ENCODE measurements at regions not wholly inside any gene's neighbourhood (a gene's known extent, or its start where the extent isn't known, plus 50 kb on each side); places are given as distances from the start of the nearest gene placed in this dataset.

- no peak overlapping the region for H4K8ac ChIP-seq (replicated peaks; ENCODE audit: insufficient read length, low read depth, low read length)
- no peak overlapping the region for H2AFZ ChIP-seq (ENCODE audit: low read length)
- no peak overlapping the region for H4K91ac ChIP-seq (ENCODE audit: insufficient read length, low read depth, low read length)
- no peak overlapping the region for H2AK5ac ChIP-seq (ENCODE audit: insufficient read length, low read length)
- H3K9ac ChIP-seq (ENCODE audit: extremely low read depth, insufficient read length, low read length): no peak overlapping the region
- Mint-ChIP-seq H3K36me3 (ENCODE audit: insufficient read depth in 1 of 3, low read depth in 3 of 3) (no peaks in the 10 kb centered on the region), H3K27me3 (ENCODE audit: low read depth) (no peaks in the 10 kb centered on the region), H3K4me3 (no peak overlapping the region), H3K27ac (no peak overlapping the region), H3K4me1 (peaks cover 4 to 9% of the 10 kb centered on the region in 2 experiments; a peak in 3 of 4 replicates), H3K9me3 (no peaks in the 10 kb centered on the region)
- no peak overlapping the region for H3T11ph ChIP-seq (ENCODE audit: low read length)
- no peak overlapping the region for H3K4ac ChIP-seq (ENCODE audit: low read depth, low read length)
- no peak overlapping the region for H2BK12ac ChIP-seq (ENCODE audit: insufficient read length, low read depth, low read length)
- no peaks in the 10 kb centered on the region for H3K79me1 ChIP-seq (ENCODE audit: insufficient read depth, low read depth, low read length, poor library complexity, severe bottlenecking)
- H3K4me2 ChIP-seq (ENCODE audit: insufficient read depth, insufficient read length, low read length): no peak overlapping the region
- TF ChIP-seq, protein P1, sequence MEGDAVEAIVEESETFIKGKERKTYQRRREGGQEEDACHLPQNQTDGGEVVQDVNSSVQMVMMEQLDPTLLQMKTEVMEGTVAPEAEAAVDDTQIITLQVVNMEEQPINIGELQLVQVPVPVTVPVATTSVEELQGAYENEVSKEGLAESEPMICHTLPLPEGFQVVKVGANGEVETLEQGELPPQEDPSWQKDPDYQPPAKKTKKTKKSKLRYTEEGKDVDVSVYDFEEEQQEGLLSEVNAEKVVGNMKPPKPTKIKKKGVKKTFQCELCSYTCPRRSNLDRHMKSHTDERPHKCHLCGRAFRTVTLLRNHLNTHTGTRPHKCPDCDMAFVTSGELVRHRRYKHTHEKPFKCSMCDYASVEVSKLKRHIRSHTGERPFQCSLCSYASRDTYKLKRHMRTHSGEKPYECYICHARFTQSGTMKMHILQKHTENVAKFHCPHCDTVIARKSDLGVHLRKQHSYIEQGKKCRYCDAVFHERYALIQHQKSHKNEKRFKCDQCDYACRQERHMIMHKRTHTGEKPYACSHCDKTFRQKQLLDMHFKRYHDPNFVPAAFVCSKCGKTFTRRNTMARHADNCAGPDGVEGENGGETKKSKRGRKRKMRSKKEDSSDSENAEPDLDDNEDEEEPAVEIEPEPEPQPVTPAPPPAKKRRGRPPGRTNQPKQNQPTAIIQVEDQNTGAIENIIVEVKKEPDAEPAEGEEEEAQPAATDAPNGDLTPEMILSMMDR (conservative IDR thresholded peaks at IDR 0.05): no peak
- H3K9me3 ChIP-seq (ENCODE audit: control insufficient read depth, low read depth, low read length): no peaks in the 10 kb centered on the region
- no peaks in the 10 kb centered on the region for H3K23me2 ChIP-seq (ENCODE audit: insufficient read length, low read depth, low read length, poor library complexity, severe bottlenecking)
- H3K27ac ChIP-seq (ENCODE audit: insufficient read length, low read depth, low read length): no peak overlapping the region
- no peak overlapping the region for H3K23ac ChIP-seq (ENCODE audit: insufficient read length, low read depth, low read length)
- no peak for DNase-seq
- no peaks in the 10 kb centered on the region for H3K4me1 ChIP-seq (ENCODE audit: insufficient read depth, low read length)
- WGBS (ENCODE audit: extremely low coverage, insufficient read length, low lambda C conversion rate): no CpG with 5 or more reads among the region's 3 CpGs
- no peak overlapping the region for H3K18ac ChIP-seq (ENCODE audit: insufficient read length, low read depth, low read length)
- no peak overlapping the region for H3K56ac ChIP-seq (ENCODE audit: insufficient read length, low read depth, low read length)
- no peaks in the 10 kb centered on the region for H3K79me2 ChIP-seq (ENCODE audit: insufficient read depth, low read length)
- H2BK20ac ChIP-seq (ENCODE audit: low read depth, low read length, poor library complexity, severe bottlenecking): no peak overlapping the region
- no peak overlapping the region for H2BK5ac ChIP-seq (ENCODE audit: insufficient read length, low read length)
- no peak overlapping the region for H4K5ac ChIP-seq (ENCODE audit: insufficient read length, low read depth, low read length)
- no peaks in the 10 kb centered on the region for H4K20me1 ChIP-seq (ENCODE audit: control insufficient read depth, insufficient read depth, insufficient read length)
- H3K27me3 ChIP-seq (ENCODE audit: insufficient read depth, low read length): no peaks in the 10 kb centered on the region
- no peak overlapping the region for H2BK120ac ChIP-seq (ENCODE audit: low read depth, low read length, poor library complexity, severe bottlenecking)
- no peak overlapping the region for H2BK15ac ChIP-seq (ENCODE audit: low read depth, low read length)
- H3K14ac ChIP-seq (ENCODE audit: insufficient read depth, low read length): no peak overlapping the region
Measured at GRCh38 chr9:81521892-81522291, 167.5 kb downstream of the TLE1 start.

Measured in H9 (cell line).